ENCODE measurements at regions not wholly inside any gene's neighbourhood (a gene's known extent, or its start where the extent isn't known, plus 50 kb on each side); places are given as distances from the start of the nearest gene placed in this dataset.

DNA sequence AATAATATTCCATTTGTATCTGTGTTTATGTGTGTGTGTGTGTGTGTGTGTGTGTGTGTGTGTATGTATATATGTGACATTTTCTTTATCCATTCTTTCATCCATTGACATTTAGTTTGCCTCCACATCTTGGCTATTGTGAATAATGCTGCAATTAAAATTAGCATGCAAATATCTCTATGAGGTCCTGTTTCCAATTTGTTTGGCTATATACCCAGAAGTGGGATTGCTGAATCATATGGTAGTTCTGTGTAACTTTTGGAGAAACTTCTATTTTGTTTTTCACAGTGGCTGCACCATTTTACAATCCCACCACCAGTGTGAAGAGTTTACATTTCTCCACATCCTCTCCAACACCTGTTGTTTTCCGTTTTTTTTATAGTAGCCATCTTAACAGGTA lies 53.1 kb downstream of the CH25H start:
- ChIA-PET CTCF (no interaction called here), POLR2A (no interaction called here)
- intact Hi-C loops (cut with micrococcal nuclease): no loop called here

DNA sequence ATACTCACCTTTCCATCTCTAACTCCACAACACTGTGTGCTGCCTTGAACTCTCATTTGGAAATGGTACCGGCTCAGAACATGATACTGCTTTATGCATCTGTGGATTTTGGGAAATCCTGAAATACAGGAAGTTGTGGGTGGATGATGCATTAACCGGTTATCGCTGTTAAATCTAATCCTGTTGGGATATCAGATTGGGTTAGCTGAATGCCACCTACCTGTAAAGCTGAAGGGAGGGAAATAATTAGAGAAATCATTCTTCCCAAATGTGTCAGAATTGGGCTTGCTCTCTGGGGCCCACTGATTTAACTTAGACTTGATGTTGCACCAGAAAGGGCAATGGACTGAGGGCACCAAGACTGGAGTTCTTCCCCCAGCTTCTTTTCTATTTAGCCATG lies 54.0 kb downstream of the CH25H start:
- no peak overlapping the region for H3K27ac Mint-ChIP-seq
- H3K4me1 Mint-ChIP-seq: peaks cover 0 to 2% (median 0%) of the 10 kb centered on the region in 7 donors
- intact Hi-C loops (cut with micrococcal nuclease): no loop called here
- ATAC-seq (no peak), DNase-seq (no peak)
- H3K9me3 ChIP-seq (ENCODE audit: control insufficient read depth in 2 of 3, low read length in 3 of 3): no peaks in the 10 kb centered on the region
- ChIA-PET POLR2A (no interaction called here), CTCF (no interaction called here)
- H3K27me3 Mint-ChIP-seq: peaks cover 0 to 66% (median 11%) of the 10 kb centered on the region in 5 donors
- no peak overlapping the region for H3K4me3 ChIP-seq (ENCODE audit: low read length)
- no peaks in the 10 kb centered on the region for H3K36me3 ChIP-seq (ENCODE audit: control insufficient read depth in 2 of 3, insufficient read depth in 3 of 3, low read length in 3 of 3)
- no peaks in the 10 kb centered on the region for H3K27me3 ChIP-seq (ENCODE audit: control insufficient read depth in 2 of 2, insufficient read depth in 2 of 2, low read length in 2 of 2)
- H3K9me3 Mint-ChIP-seq: peaks cover 0 to 9% (median 0%) of the 10 kb centered on the region in 11 donors
- H3K27ac ChIP-seq (ENCODE audit: low read depth, low read length): no peak overlapping the region
- H3K36me3 Mint-ChIP-seq: no peaks in the 10 kb centered on the region
- H3K4me3 Mint-ChIP-seq: no peak overlapping the region
- no peaks in the 10 kb centered on the region for H3K4me1 ChIP-seq (ENCODE audit: control insufficient read depth in 2 of 2, insufficient read depth in 2 of 2, low read length in 2 of 2)

More for the DNA sequence above, 53.1 kb downstream of the CH25H start:
- Mint-ChIP-seq H3K4me3 (no peak overlapping the region), H3K27ac (no peak overlapping the region), H3K9me3 (peaks cover 0 to 2% (median 0%) of the 10 kb centered on the region in 11 donors), H3K27me3 (peaks cover 0 to 65% (median 11%) of the 10 kb centered on the region in 5 donors), H3K36me3 (no peaks in the 10 kb centered on the region), H3K4me1 (peaks cover 0 to 6% (median 0%) of the 10 kb centered on the region in 7 donors)
- Histone ChIP-seq H3K4me1 (ENCODE audit: control insufficient read depth in 2 of 2, insufficient read depth in 2 of 2, low read length in 2 of 2) (no peaks in the 10 kb centered on the region), H3K9me3 (ENCODE audit: control insufficient read depth in 2 of 3, low read length in 3 of 3) (no peaks in the 10 kb centered on the region), H3K36me3 (ENCODE audit: control insufficient read depth in 2 of 3, insufficient read depth in 3 of 3, low read length in 3 of 3) (no peaks in the 10 kb centered on the region), H3K27ac (ENCODE audit: low read depth, low read length) (no peak overlapping the region), H3K27me3 (ENCODE audit: control insufficient read depth in 2 of 2, insufficient read depth in 2 of 2, low read length in 2 of 2) (no peaks in the 10 kb centered on the region), H3K4me3 (ENCODE audit: low read length) (no peak overlapping the region)
- DNase-seq (no peak), ATAC-seq (no peak)

GRCh38 chr10:89151857-89152256 lies 55.3 kb downstream of the CH25H start:
- intact Hi-C loops (cut with micrococcal nuclease): no loop called here
- Mint-ChIP-seq H3K36me3 (no peaks in the 10 kb centered on the region), H3K27ac (no peak overlapping the region), H3K27me3 (peaks cover 0 to 61% (median 11%) of the 10 kb centered on the region in 5 donors), H3K9me3 (peaks cover 0 to 12% (median 0%) of the 10 kb centered on the region in 11 donors), H3K4me3 (no peak overlapping the region), H3K4me1 (peaks cover 0 to 2% (median 0%) of the 10 kb centered on the region in 7 donors)
- DNase-seq (no peak), ATAC-seq (no peak)
- Histone ChIP-seq H3K9me3 (ENCODE audit: control insufficient read depth in 2 of 3, low read length in 3 of 3) (no peaks in the 10 kb centered on the region), H3K36me3 (ENCODE audit: control insufficient read depth in 2 of 3, insufficient read depth in 3 of 3, low read length in 3 of 3) (no peaks in the 10 kb centered on the region), H3K4me1 (ENCODE audit: control insufficient read depth in 2 of 2, insufficient read depth in 2 of 2, low read length in 2 of 2) (no peaks in the 10 kb centered on the region), H3K27me3 (ENCODE audit: control insufficient read depth in 2 of 2, insufficient read depth in 2 of 2, low read length in 2 of 2) (no peaks in the 10 kb centered on the region), H3K4me3 (ENCODE audit: low read length) (no peak overlapping the region), H3K27ac (ENCODE audit: low read depth, low read length) (no peak overlapping the region)
- CTCF ChIA-PET: no interaction called here
- POLR2A ChIA-PET: no interaction called here

DNA sequence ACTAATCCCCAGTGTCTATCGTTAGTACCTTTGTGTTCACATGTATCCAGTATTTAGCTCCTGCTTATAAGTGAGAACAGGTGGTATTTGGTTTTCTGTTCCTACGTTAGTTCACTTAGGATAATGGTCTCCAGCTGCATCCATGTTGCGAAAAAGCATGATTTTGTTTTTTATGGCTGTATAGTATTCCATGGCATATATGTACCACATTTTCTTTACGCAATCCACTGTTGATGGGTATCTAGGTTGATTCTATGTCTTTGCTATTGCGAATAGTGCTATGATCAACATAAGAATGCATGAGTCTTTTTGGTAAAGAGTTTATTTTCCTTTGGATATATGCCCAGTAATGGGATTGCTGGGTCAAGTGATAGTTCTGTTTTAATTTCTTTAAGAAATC lies 59.1 kb downstream of the CH25H start:
- intact Hi-C loops (cut with micrococcal nuclease): no loop called here
- DNase-seq: no peak
- Histone ChIP-seq H3K4me1 (ENCODE audit: control insufficient read depth in 2 of 2, insufficient read depth in 2 of 2, low read length in 2 of 2) (no peaks in the 10 kb centered on the region), H3K4me3 (ENCODE audit: low read length) (no peak overlapping the region), H3K27me3 (ENCODE audit: control insufficient read depth in 2 of 2, insufficient read depth in 2 of 2, low read length in 2 of 2) (no peaks in the 10 kb centered on the region), H3K36me3 (ENCODE audit: control insufficient read depth in 2 of 3, insufficient read depth in 3 of 3, low read length in 3 of 3) (no peaks in the 10 kb centered on the region), H3K9me3 (ENCODE audit: control insufficient read depth in 2 of 3, low read length in 3 of 3) (no peaks in the 10 kb centered on the region), H3K27ac (ENCODE audit: low read depth, low read length) (no peak overlapping the region)
- H3K27ac Mint-ChIP-seq: no peak overlapping the region
- peaks cover 0 to 34% (median 0%) of the 10 kb centered on the region in 5 donors for H3K27me3 Mint-ChIP-seq
- H3K4me3 Mint-ChIP-seq: no peak overlapping the region
- peaks cover 0 to 14% (median 0%) of the 10 kb centered on the region in 7 donors for H3K4me1 Mint-ChIP-seq
- ChIA-PET CTCF (no interaction called here), POLR2A (no interaction called here)
- peaks cover 0 to 12% (median 0%) of the 10 kb centered on the region in 11 donors for H3K9me3 Mint-ChIP-seq
- H3K36me3 Mint-ChIP-seq: no peaks in the 10 kb centered on the region
- ATAC-seq: no peak

DNA sequence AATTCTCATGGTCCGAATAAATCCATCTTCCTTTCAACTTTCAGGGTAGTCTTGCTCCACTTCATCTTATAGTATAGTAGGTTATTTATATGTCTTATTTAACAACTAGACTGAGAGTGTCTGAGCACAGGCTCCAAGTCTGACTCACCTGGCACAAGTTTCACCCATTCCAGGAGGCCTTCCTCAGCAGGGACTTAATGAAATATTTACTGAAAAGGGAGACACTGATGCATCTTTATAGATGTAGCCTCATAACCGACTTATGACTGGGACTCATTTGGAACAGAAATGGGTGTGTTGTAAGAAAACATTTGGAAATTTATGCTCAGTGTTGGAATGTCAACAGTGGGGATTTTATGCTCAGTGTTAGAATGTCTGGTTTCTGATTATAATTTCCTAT lies 59.9 kb downstream of the CH25H start:
- Mint-ChIP-seq H3K27ac (no peak overlapping the region), H3K27me3 (peaks cover 0 to 32% (median 0%) of the 10 kb centered on the region in 5 donors), H3K9me3 (peaks cover 0 to 12% (median 0%) of the 10 kb centered on the region in 11 donors), H3K4me3 (no peak overlapping the region), H3K4me1 (peaks cover 0 to 18% (median 0%) of the 10 kb centered on the region in 7 donors), H3K36me3 (no peaks in the 10 kb centered on the region)
- CTCF ChIA-PET: no interaction called here
- intact Hi-C loops (cut with micrococcal nuclease): no loop called here
- POLR2A ChIA-PET: no interaction called here
- DNase-seq (no peak), ATAC-seq (no peak)
- H3K4me1 ChIP-seq (ENCODE audit: control insufficient read depth in 2 of 2, insufficient read depth in 2 of 2, low read length in 2 of 2): no peaks in the 10 kb centered on the region
- no peak overlapping the region for H3K27ac ChIP-seq (ENCODE audit: low read depth, low read length)
- H3K27me3 ChIP-seq (ENCODE audit: control insufficient read depth in 2 of 2, insufficient read depth in 2 of 2, low read length in 2 of 2): no peaks in the 10 kb centered on the region
- H3K36me3 ChIP-seq (ENCODE audit: control insufficient read depth in 2 of 3, insufficient read depth in 3 of 3, low read length in 3 of 3): no peaks in the 10 kb centered on the region
- H3K4me3 ChIP-seq (ENCODE audit: low read length): no peak overlapping the region
- H3K9me3 ChIP-seq (ENCODE audit: control insufficient read depth in 2 of 3, low read length in 3 of 3): no peaks in the 10 kb centered on the region

GRCh38 chr10:89144836-89145235 lies 62.3 kb downstream of the CH25H start:
- ChIA-PET CTCF (no interaction called here), POLR2A (interaction anchor here (0.7 kb wide), 1 partner anchor 12 kb away, joined by 3 read pairs; no protein-coding TSS in a partner anchor)
- ATAC-seq (no peak), DNase-seq (no peak)
- H3K4me3 Mint-ChIP-seq: no peak overlapping the region
- Histone ChIP-seq H3K36me3 (ENCODE audit: control insufficient read depth in 2 of 3, insufficient read depth in 3 of 3, low read length in 3 of 3) (no peaks in the 10 kb centered on the region), H3K27ac (ENCODE audit: low read depth, low read length) (no peak overlapping the region), H3K27me3 (ENCODE audit: control insufficient read depth in 2 of 2, insufficient read depth in 2 of 2, low read length in 2 of 2) (no peaks in the 10 kb centered on the region), H3K9me3 (ENCODE audit: control insufficient read depth in 2 of 3, low read length in 3 of 3) (no peaks in the 10 kb centered on the region), H3K4me3 (ENCODE audit: low read length) (no peak overlapping the region), H3K4me1 (ENCODE audit: control insufficient read depth in 2 of 2, insufficient read depth in 2 of 2, low read length in 2 of 2) (no peaks in the 10 kb centered on the region)
- H3K27ac Mint-ChIP-seq: no peak overlapping the region
- peaks cover 0 to 12% (median 0%) of the 10 kb centered on the region in 11 donors for H3K9me3 Mint-ChIP-seq
- H3K27me3 Mint-ChIP-seq: peaks cover 0 to 19% (median 0%) of the 10 kb centered on the region in 5 donors
- intact Hi-C loops (cut with micrococcal nuclease): no loop called here
- H3K36me3 Mint-ChIP-seq: no peaks in the 10 kb centered on the region
- peaks cover 0 to 18% (median 0%) of the 10 kb centered on the region in 7 donors for H3K4me1 Mint-ChIP-seq

- H3K4me3 ChIP-seq (ENCODE audit: low read length): no peak overlapping the region
- H3K36me3 ChIP-seq (ENCODE audit: control insufficient read depth in 2 of 3, insufficient read depth in 3 of 3, low read length in 3 of 3): no peaks in the 10 kb centered on the region
- Mint-ChIP-seq H3K27ac (no peak overlapping the region), H3K4me1 (peaks cover 0 to 18% (median 0%) of the 10 kb centered on the region in 7 donors), H3K4me3 (no peak overlapping the region), H3K27me3 (peaks cover 0 to 17% (median 0%) of the 10 kb centered on the region in 5 donors), H3K9me3 (peaks cover 0 to 6% (median 0%) of the 10 kb centered on the region in 11 donors), H3K36me3 (no peaks in the 10 kb centered on the region)
- ChIA-PET CTCF (no interaction called here), POLR2A (no interaction called here)
- DNase-seq: no peak
- intact Hi-C loops (cut with micrococcal nuclease): no loop called here
- no peak overlapping the region for H3K27ac ChIP-seq (ENCODE audit: low read depth, low read length)
- H3K4me1 ChIP-seq (ENCODE audit: control insufficient read depth in 2 of 2, insufficient read depth in 2 of 2, low read length in 2 of 2): no peaks in the 10 kb centered on the region
- ATAC-seq: no peak
- H3K9me3 ChIP-seq (ENCODE audit: control insufficient read depth in 2 of 3, low read length in 3 of 3): no peaks in the 10 kb centered on the region
- no peaks in the 10 kb centered on the region for H3K27me3 ChIP-seq (ENCODE audit: control insufficient read depth in 2 of 2, insufficient read depth in 2 of 2, low read length in 2 of 2)
These were observed 64.5 kb downstream of the CH25H start for GRCh38 chr10:89142590-89142989.
